Fibroblast of lung (primary cell): ENCODE measurements at regions not wholly inside any gene's neighbourhood (a gene's known extent, or its start where the extent isn't known, plus 50 kb on each side); places are given as distances from the start of the nearest gene placed in this dataset.

Experiments used
- CTCF ChIP-seq, 2 donors: IDR thresholded peaks in 1 of 2; conservative IDR thresholded peaks in 1 of 2; 1 replicate in 1 of 2; 2 replicates in 1 of 2; pipeline ENCODE4 v1.5.1; 2011 to 2012; ENCODE audit warnings: low read length in 2 of 2, control low read depth in 1 of 2, inconsistent platforms in 1 of 2, low read depth in 1 of 2, mild to moderate bottlenecking in 1 of 2
- EZH2 ChIP-seq: IDR thresholded peaks from 2 replicates; pipeline ENCODE4 v1.5.1; 2012; ENCODE audit warnings: low read length, control low read depth, mild to moderate bottlenecking; ENCODE audit errors: missing control alignments

GRCh38 chr12:127526925-127527324 is 740.0 kb upstream of the TMEM132C start:
- TF ChIP-seq CTCF (conservative IDR thresholded peaks at IDR 0.05 in 1 of 2, IDR thresholded peaks at IDR 0.05 in 1 of 2; ENCODE audit: low read depth in 1 of 2, low read length in 2 of 2) = no peak
- no peak for TF ChIP-seq EZH2
